SK-N-SH (cell line): ENCODE measurements at regions not wholly inside any gene's neighbourhood (a gene's known extent, or its start where the extent isn't known, plus 50 kb on each side); places are given as distances from the start of the nearest gene placed in this dataset.

Experiments
- CTCF ChIA-PET: fragments of 300-600, 350-600 bp; formaldehyde crosslinking; extraction: SDS; loops from one replicate; lab custom pipeline; 2021; lab: Yijun Ruan, JAX
- POLR2A ChIA-PET: fragments of 350-600 bp; sonication (Branson Sonifier 250); formaldehyde crosslinking; extraction: SDS; loops from one replicate; lab custom pipeline; 2020; ENCODE audit warnings: antibody characterized with exemption, inconsistent platforms; lab: Yijun Ruan, JAX
- DNase-seq: peaks from one replicate; pipeline ENCODE4 v3.0.0; 2012
- H2AFZ ChIP-seq: fragments of 200-600 bp; sonication (generic); 2 replicates; pipeline ENCODE4 v1.8.1; 2016; ENCODE audit warnings: antibody characterized with exemption, mild to moderate bottlenecking, low read depth
- H3F3A ChIP-seq: fragments of 200-600 bp; sonication (generic); replicated peaks from 2 replicates; pipeline ENCODE3; 2016; ENCODE audit warnings: antibody characterized with exemption, mild to moderate bottlenecking; ENCODE audit not compliant: insufficient read depth
- H3K27ac ChIP-seq, 2 experiments: fragments of 200-500 bp in 1 of 2; fragments of 200-600 bp in 1 of 2; sonication (Bioruptor generic) in 1 of 2; sonication (generic), shearing (Covaris generic) in 1 of 2; 2 replicates each; pipeline versions ENCODE4 v1.5.1 to v1.6.1; 2014 to 2016; ENCODE audit warnings: low read depth in 2 of 2, inconsistent platforms in 1 of 2, low read length in 1 of 2, mild to moderate bottlenecking in 1 of 2, mixed read lengths in 1 of 2
- H3K27me3 ChIP-seq: fragments of 200-600 bp; sonication (generic), shearing (Covaris generic); 2 replicates; pipeline ENCODE4 v1.6.1; 2016; ENCODE audit warnings: mixed run types; ENCODE audit not compliant: insufficient read depth
- H3K36me3 ChIP-seq, 2 experiments: fragments of 200-500 bp in 1 of 2; fragments of 200-600 bp in 1 of 2; sonication (Bioruptor generic) in 1 of 2; sonication (generic) in 1 of 2; replicated peaks in 1 of 2; 2 replicates each; pipeline versions ENCODE3 to v1.5.1; 2014 to 2016; ENCODE audit warnings: low read length in 1 of 2, mild to moderate bottlenecking in 1 of 2; ENCODE audit not compliant: insufficient read depth in 2 of 2, control insufficient read depth in 1 of 2
- H3K4me1 ChIP-seq, 2 experiments: fragments of 200-500 bp in 1 of 2; fragments of 200-600 bp in 1 of 2; sonication (Bioruptor generic) in 1 of 2; sonication (generic), shearing (Covaris generic) in 1 of 2; 2 replicates each; pipeline versions ENCODE4 v1.5.1 to v1.6.1; 2014 to 2016; ENCODE audit warnings: low read depth in 1 of 2, low read length in 1 of 2, mixed run types in 1 of 2; ENCODE audit not compliant: insufficient read depth in 2 of 2, control insufficient read depth in 1 of 2
- H3K4me2 ChIP-seq: fragments of 200-600 bp; sonication (generic), shearing (Covaris generic); 2 replicates; pipeline ENCODE4 v1.6.1; 2017; ENCODE audit warnings: mixed run types
- H3K4me3 ChIP-seq, 2 experiments: fragments of 200-500 bp in 1 of 2; fragments of 200-600 bp in 1 of 2; sonication (Bioruptor generic) in 1 of 2; sonication (generic), shearing (Covaris generic) in 1 of 2; 2 replicates each; pipeline versions ENCODE4 v1.5.1 to v1.8.1; 2014 to 2016; ENCODE audit warnings: low read depth in 2 of 2, inconsistent platforms in 1 of 2, low read length in 1 of 2, mild to moderate bottlenecking in 1 of 2, mixed read lengths in 1 of 2, moderate library complexity in 1 of 2
- H3K79me2 ChIP-seq: fragments of 200-600 bp; sonication (generic); 2 replicates; pipeline ENCODE4 v1.8.1; 2017; ENCODE audit warnings: mild to moderate bottlenecking; ENCODE audit not compliant: insufficient read depth
- H3K9ac ChIP-seq: fragments of 200-600 bp; sonication (generic); 2 replicates; pipeline ENCODE4 v1.6.1; 2017; ENCODE audit warnings: mixed run types
- H3K9me2 ChIP-seq: fragments of 200-600 bp; sonication (generic); 2 replicates; pipeline ENCODE4 v1.6.1; 2017; ENCODE audit warnings: mixed run types
- H3K9me3 ChIP-seq: fragments of 200-600 bp; sonication (generic); 2 replicates; pipeline ENCODE4 v1.6.1; 2017; ENCODE audit warnings: mixed run types, mild to moderate bottlenecking, moderate library complexity
- H4K20me1 ChIP-seq: fragments of 200-600 bp; sonication (generic); 2 replicates; pipeline ENCODE4 v1.6.1; 2017; ENCODE audit warnings: mild to moderate bottlenecking, mixed run types; ENCODE audit not compliant: insufficient read depth
- CHD2 ChIP-seq: fragments of 150-350 bp; IDR thresholded peaks from 2 replicates; pipeline ENCODE4 v1.6.1; 2018; ENCODE audit warnings: low read length; ENCODE audit not compliant: partially characterized antibody
- EZH2phosphoT487 ChIP-seq: fragments of 200-600 bp; sonication (generic); IDR thresholded peaks from 2 replicates; pipeline ENCODE4 v1.6.1; 2017; ENCODE audit warnings: low read depth, mixed run types, mild to moderate bottlenecking, antibody characterized with exemption, moderate library complexity, borderline replicate concordance
- FOSL2 ChIP-seq: IDR thresholded peaks from 2 replicates; pipeline ENCODE4 v1.4.0; 2012; ENCODE audit warnings: low read depth, mild to moderate bottlenecking, moderate library complexity, borderline replicate concordance
- GATA2 ChIP-seq: sonication (generic); formaldehyde crosslinking; IDR thresholded peaks from 2 replicates; pipeline ENCODE4 v1.5.0; 2020; ENCODE audit warnings: mild to moderate bottlenecking, missing genetic modification reagents
- IRF3 ChIP-seq: fragments of 150-350 bp; IDR thresholded peaks from 2 replicates; pipeline ENCODE4 v1.6.1; 2016; ENCODE audit warnings: mild to moderate bottlenecking, low read depth, low read length
- MEF2A ChIP-seq: IDR thresholded peaks from 2 replicates; pipeline ENCODE4 v1.4.0; 2012; ENCODE audit warnings: low read depth, borderline replicate concordance
- MXI1 ChIP-seq: IDR thresholded peaks from 2 replicates; pipeline ENCODE4 v1.6.1; 2012; ENCODE audit warnings: mild to moderate bottlenecking, low read depth, low read length, improper control_type of control experiment
- RCOR1 ChIP-seq: fragments of 150-350 bp; IDR thresholded peaks from 2 replicates; pipeline ENCODE4 v1.6.1; 2017; ENCODE audit warnings: antibody characterized with exemption, low read length
- RXRA ChIP-seq: IDR thresholded peaks from 2 replicates; pipeline ENCODE4 v1.4.0; 2012; ENCODE audit warnings: low read depth, mild to moderate bottlenecking, borderline replicate concordance
- SIN3A ChIP-seq: IDR thresholded peaks from 2 replicates; pipeline ENCODE4 v1.6.1; 2012; ENCODE audit warnings: low read depth, mild to moderate bottlenecking, low read length, moderate library complexity, borderline replicate concordance
- TEAD4 ChIP-seq: IDR thresholded peaks from 2 replicates; pipeline ENCODE4 v1.4.0; 2012; ENCODE audit warnings: mild to moderate bottlenecking, borderline replicate concordance; ENCODE audit not compliant: insufficient read depth
- USF2 ChIP-seq: fragments of 150-350 bp; IDR thresholded peaks from 2 replicates; pipeline ENCODE4 v1.6.1; 2017; ENCODE audit warnings: antibody characterized with exemption, low read length, low read depth, borderline replicate concordance
- YY1 ChIP-seq: IDR thresholded peaks from 2 replicates; pipeline ENCODE4 v1.4.0; 2012; ENCODE audit warnings: low read depth, mild to moderate bottlenecking
- ZBTB33 ChIP-seq: IDR thresholded peaks from 2 replicates; pipeline ENCODE4 v1.4.0; 2012; ENCODE audit warnings: low read depth, borderline replicate concordance
- WGBS: methylation state at CpG from one replicate; pipeline ENCODE4 v1.1.6; 2017; ENCODE audit warnings: low lambda C conversion rate; 5-methylcytosine and 5-hydroxymethylcytosine counted together
- TF ChIP-seq, protein P1 (sequence below): IDR thresholded peaks from 2 replicates; pipeline ENCODE4 v1.4.0; 2012; ENCODE audit warnings: low read depth
- TF ChIP-seq, protein P2 (sequence below): fragments of 200-600 bp; sonication (generic); IDR thresholded peaks from 2 replicates; pipeline ENCODE4 v1.6.1; 2017; ENCODE audit warnings: antibody characterized with exemption, mild to moderate bottlenecking, moderate library complexity

DNA sequence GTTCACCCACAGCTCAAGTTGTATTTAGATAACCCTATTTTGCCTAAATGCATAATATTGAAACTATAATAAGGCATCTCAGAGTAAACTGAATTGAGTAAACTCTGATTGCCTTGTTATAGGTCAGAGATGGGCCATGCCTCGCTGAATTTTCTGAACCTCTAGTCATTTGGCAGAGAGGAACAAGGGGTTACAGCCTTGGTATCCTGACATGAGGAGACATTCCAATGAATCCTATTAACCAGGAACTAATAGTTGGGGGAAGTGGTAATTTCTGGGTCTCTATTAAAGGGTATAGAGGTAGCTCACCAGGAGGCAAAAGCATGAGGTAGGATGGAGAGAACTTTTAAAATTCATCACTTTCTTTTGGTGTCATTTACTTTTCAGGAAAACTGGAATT is 227.4 kb upstream of the CHST9 start:
- no peak for DNase-seq
- Histone ChIP-seq H3K9me2 (no peaks in the 10 kb centered on the region), H2AFZ (no peak overlapping the region), H3K4me2 (no peak overlapping the region), H3K9ac (no peak overlapping the region), H3K27me3 (no peaks in the 10 kb centered on the region), H3K9me3 (no peaks in the 10 kb centered on the region), H3F3A (peaks cover 6% of the 10 kb centered on the region), H4K20me1 (no peaks in the 10 kb centered on the region), H3K36me3 (no peaks in the 10 kb centered on the region), H3K4me1 (peaks cover 0 to 7% of the 10 kb centered on the region in 2 experiments; a peak in 3 of 4 replicates), H3K79me2 (no peaks in the 10 kb centered on the region), H3K4me3 (no peak overlapping the region), H3K27ac (peak overlapping the region in 1 of 2 experiments; percentile 78; a peak in 2 of 4 replicates)
- 80% methylated on average over 1 of the region's 1 CpG for WGBS
- CTCF ChIA-PET, result no interaction called here
- POLR2A ChIA-PET, result no interaction called here
- TF ChIP-seq GATA2 (CRISPR knock-in tag) (no peak), SIN3A (no peak), MEF2A (no peak), TEAD4 (no peak), USF2 (no peak), RCOR1 (no peak), CHD2 (no peak), MXI1 (no peak), IRF3 (no peak), FOSL2 (no peak), YY1 (no peak), RXRA (no peak), ZBTB33 (no peak), EZH2phosphoT487 (no peak)
- TF ChIP-seq, protein P1, sequence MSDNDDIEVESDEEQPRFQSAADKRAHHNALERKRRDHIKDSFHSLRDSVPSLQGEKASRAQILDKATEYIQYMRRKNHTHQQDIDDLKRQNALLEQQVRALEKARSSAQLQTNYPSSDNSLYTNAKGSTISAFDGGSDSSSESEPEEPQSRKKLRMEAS, result no peak
- TF ChIP-seq, protein P2, sequence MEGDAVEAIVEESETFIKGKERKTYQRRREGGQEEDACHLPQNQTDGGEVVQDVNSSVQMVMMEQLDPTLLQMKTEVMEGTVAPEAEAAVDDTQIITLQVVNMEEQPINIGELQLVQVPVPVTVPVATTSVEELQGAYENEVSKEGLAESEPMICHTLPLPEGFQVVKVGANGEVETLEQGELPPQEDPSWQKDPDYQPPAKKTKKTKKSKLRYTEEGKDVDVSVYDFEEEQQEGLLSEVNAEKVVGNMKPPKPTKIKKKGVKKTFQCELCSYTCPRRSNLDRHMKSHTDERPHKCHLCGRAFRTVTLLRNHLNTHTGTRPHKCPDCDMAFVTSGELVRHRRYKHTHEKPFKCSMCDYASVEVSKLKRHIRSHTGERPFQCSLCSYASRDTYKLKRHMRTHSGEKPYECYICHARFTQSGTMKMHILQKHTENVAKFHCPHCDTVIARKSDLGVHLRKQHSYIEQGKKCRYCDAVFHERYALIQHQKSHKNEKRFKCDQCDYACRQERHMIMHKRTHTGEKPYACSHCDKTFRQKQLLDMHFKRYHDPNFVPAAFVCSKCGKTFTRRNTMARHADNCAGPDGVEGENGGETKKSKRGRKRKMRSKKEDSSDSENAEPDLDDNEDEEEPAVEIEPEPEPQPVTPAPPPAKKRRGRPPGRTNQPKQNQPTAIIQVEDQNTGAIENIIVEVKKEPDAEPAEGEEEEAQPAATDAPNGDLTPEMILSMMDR, result no peak
